HepG2 (cell line): ENCODE measurements at regions not wholly inside any gene's neighbourhood (a gene's known extent, or its start where the extent isn't known, plus 50 kb on each side); places are given as distances from the start of the nearest gene placed in this dataset.

Source experiments
- DPF2 ChIP-seq: sonication (generic); formaldehyde crosslinking; IDR thresholded peaks from 2 replicates; pipeline ENCODE4 v1.4.0; 2020; ENCODE audit warnings: mild to moderate bottlenecking, low read depth, missing genetic modification reagents, borderline replicate concordance
- HNF1B ChIP-seq: sonication (generic); formaldehyde crosslinking; IDR thresholded peaks from 2 replicates; pipeline ENCODE4 v1.5.1; 2020; ENCODE audit warnings: mild to moderate bottlenecking, moderate library complexity, missing genetic modification reagents
- HNRNPLL ChIP-seq: fragments of 200-400 bp; formaldehyde crosslinking; IDR thresholded peaks from 2 replicates; pipeline ENCODE4 v1.6.1; 2017; ENCODE audit warnings: mild to moderate bottlenecking, low read depth, low read length; ENCODE audit not compliant: poor library complexity, severe bottlenecking
- KAT2B ChIP-seq: fragments of 150-350 bp; IDR thresholded peaks from 2 replicates; pipeline ENCODE4 v1.6.1; 2014; ENCODE audit warnings: low read depth, low read length, borderline replicate concordance
- MBD4 ChIP-seq: IDR thresholded peaks from 2 replicates; pipeline ENCODE4 v1.6.1; 2012; ENCODE audit warnings: low read length, inconsistent platforms, borderline replicate concordance
- POGZ ChIP-seq: sonication (generic); formaldehyde crosslinking; IDR thresholded peaks from 2 replicates; pipeline ENCODE4 v1.4.0; 2020; ENCODE audit warnings: mild to moderate bottlenecking, missing genetic modification reagents
- PRMT3 ChIP-seq: sonication (generic); formaldehyde crosslinking; IDR thresholded peaks from 2 replicates; pipeline ENCODE4 v1.8.1; 2022; ENCODE audit warnings: low read depth, mild to moderate bottlenecking, moderate library complexity, missing genetic modification reagents, borderline replicate concordance
- TBX3 ChIP-seq: fragments of 450-650 bp; IDR thresholded peaks from 2 replicates; pipeline ENCODE4 v1.6.1; 2017; ENCODE audit warnings: antibody characterized with exemption, mild to moderate bottlenecking, inconsistent platforms, borderline replicate concordance
- ZNF333 ChIP-seq: sonication (generic); formaldehyde crosslinking; IDR thresholded peaks from 2 replicates; pipeline ENCODE4 v1.4.0; 2020; ENCODE audit warnings: mild to moderate bottlenecking, missing genetic modification reagents, borderline replicate concordance
- ZNF597 ChIP-seq: sonication (generic); formaldehyde crosslinking; IDR thresholded peaks from 2 replicates; pipeline ENCODE4 v1.5.0; 2020; ENCODE audit warnings: missing genetic modification reagents
- TF ChIP-seq, protein P1 (sequence below): sonication (generic); formaldehyde crosslinking; conservative IDR thresholded peaks from 2 replicates; pipeline ENCODE4 v1.8.0; 2022; ENCODE audit warnings: low read depth, missing genetic modification reagents
- TF ChIP-seq, protein P2 (sequence below): sonication (generic); formaldehyde crosslinking; IDR thresholded peaks from 2 replicates; pipeline ENCODE4 v1.4.0; 2020; ENCODE audit warnings: missing genetic modification reagents

- TF ChIP-seq, protein P1, sequence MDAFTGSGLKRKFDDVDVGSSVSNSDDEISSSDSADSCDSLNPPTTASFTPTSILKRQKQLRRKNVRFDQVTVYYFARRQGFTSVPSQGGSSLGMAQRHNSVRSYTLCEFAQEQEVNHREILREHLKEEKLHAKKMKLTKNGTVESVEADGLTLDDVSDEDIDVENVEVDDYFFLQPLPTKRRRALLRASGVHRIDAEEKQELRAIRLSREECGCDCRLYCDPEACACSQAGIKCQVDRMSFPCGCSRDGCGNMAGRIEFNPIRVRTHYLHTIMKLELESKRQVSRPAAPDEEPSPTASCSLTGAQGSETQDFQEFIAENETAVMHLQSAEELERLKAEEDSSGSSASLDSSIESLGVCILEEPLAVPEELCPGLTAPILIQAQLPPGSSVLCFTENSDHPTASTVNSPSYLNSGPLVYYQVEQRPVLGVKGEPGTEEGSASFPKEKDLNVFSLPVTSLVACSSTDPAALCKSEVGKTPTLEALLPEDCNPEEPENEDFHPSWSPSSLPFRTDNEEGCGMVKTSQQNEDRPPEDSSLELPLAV (CRISPR knock-in tag), result no peak
- no peak for TF ChIP-seq HNRNPLL
- TF ChIP-seq TBX3, result no peak
- TF ChIP-seq, protein P2, sequence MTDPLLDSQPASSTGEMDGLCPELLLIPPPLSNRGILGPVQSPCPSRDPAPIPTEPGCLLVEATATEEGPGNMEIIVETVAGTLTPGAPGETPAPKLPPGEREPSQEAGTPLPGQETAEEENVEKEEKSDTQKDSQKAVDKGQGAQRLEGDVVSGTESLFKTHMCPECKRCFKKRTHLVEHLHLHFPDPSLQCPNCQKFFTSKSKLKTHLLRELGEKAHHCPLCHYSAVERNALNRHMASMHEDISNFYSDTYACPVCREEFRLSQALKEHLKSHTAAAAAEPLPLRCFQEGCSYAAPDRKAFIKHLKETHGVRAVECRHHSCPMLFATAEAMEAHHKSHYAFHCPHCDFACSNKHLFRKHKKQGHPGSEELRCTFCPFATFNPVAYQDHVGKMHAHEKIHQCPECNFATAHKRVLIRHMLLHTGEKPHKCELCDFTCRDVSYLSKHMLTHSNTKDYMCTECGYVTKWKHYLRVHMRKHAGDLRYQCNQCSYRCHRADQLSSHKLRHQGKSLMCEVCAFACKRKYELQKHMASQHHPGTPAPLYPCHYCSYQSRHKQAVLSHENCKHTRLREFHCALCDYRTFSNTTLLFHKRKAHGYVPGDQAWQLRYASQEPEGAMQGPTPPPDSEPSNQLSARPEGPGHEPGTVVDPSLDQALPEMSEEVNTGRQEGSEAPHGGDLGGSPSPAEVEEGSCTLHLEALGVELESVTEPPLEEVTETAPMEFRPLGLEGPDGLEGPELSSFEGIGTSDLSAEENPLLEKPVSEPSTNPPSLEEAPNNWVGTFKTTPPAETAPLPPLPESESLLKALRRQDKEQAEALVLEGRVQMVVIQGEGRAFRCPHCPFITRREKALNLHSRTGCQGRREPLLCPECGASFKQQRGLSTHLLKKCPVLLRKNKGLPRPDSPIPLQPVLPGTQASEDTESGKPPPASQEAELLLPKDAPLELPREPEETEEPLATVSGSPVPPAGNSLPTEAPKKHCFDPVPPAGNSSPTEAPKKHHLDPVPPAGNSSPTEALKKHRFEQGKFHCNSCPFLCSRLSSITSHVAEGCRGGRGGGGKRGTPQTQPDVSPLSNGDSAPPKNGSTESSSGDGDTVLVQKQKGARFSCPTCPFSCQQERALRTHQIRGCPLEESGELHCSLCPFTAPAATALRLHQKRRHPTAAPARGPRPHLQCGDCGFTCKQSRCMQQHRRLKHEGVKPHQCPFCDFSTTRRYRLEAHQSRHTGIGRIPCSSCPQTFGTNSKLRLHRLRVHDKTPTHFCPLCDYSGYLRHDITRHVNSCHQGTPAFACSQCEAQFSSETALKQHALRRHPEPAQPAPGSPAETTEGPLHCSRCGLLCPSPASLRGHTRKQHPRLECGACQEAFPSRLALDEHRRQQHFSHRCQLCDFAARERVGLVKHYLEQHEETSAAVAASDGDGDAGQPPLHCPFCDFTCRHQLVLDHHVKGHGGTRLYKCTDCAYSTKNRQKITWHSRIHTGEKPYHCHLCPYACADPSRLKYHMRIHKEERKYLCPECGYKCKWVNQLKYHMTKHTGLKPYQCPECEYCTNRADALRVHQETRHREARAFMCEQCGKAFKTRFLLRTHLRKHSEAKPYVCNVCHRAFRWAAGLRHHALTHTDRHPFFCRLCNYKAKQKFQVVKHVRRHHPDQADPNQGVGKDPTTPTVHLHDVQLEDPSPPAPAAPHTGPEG, result no peak
- no peak for TF ChIP-seq HNF1B
- no peak for TF ChIP-seq POGZ (CRISPR knock-in tag)
- TF ChIP-seq MBD4, result no peak
- no peak for TF ChIP-seq KAT2B
- no peak for TF ChIP-seq PRMT3 (CRISPR knock-in tag)
- no peak for TF ChIP-seq ZNF597 (CRISPR knock-in tag)
- TF ChIP-seq DPF2 (CRISPR knock-in tag), result no peak
- no peak for TF ChIP-seq ZNF333 (CRISPR knock-in tag)
- TF ChIP-seq, all 625 proteins: peak for 0
Measured at GRCh38 chr1:245059806-245060424, 94.9 kb upstream of the KIF26B start (continued).
